GM10248 (cell line): ENCODE measurements at regions not wholly inside any gene's neighbourhood (a gene's known extent, or its start where the extent isn't known, plus 50 kb on each side); places are given as distances from the start of the nearest gene placed in this dataset.
"Not testable (repeated sequence)": the region's sequence is repeated elsewhere in the genome, so short reads cannot be mapped to it uniquely, and the experiment has no call there.

Experiments used
- CTCF ChIA-PET: fragments of 300-600 bp; sonication (Branson Sonifier 250); formaldehyde crosslinking; extraction: SDS; loops from one replicate; lab custom pipeline; 2021; ENCODE audit warnings: antibody characterized with exemption; lab: Yijun Ruan, JAX
- POLR2A ChIA-PET: fragments of 350-650 bp; sonication (Branson Sonifier 250); formaldehyde crosslinking; extraction: SDS; loops from one replicate; lab custom pipeline; 2020; ENCODE audit warnings: antibody characterized with exemption; lab: Yijun Ruan, JAX
- DNase-seq: peaks from one replicate; pipeline ENCODE4 v3.0.0; 2012; ENCODE audit errors: extremely low spot score
- TF ChIP-seq, protein P1 (sequence below): IDR thresholded peaks from 2 replicates; pipeline ENCODE4 v1.5.1; 2012; ENCODE audit warnings: mild to moderate bottlenecking, low read depth; ENCODE audit errors: extremely low read depth, missing control alignments, control extremely low read depth

- no peak for DNase-seq
- CTCF ChIA-PET, result interaction anchor here (0.7 kb wide), 1 partner anchor 43 kb away, joined by 3 read pairs; no protein-coding TSS in a partner anchor
- TF ChIP-seq, protein P1, sequence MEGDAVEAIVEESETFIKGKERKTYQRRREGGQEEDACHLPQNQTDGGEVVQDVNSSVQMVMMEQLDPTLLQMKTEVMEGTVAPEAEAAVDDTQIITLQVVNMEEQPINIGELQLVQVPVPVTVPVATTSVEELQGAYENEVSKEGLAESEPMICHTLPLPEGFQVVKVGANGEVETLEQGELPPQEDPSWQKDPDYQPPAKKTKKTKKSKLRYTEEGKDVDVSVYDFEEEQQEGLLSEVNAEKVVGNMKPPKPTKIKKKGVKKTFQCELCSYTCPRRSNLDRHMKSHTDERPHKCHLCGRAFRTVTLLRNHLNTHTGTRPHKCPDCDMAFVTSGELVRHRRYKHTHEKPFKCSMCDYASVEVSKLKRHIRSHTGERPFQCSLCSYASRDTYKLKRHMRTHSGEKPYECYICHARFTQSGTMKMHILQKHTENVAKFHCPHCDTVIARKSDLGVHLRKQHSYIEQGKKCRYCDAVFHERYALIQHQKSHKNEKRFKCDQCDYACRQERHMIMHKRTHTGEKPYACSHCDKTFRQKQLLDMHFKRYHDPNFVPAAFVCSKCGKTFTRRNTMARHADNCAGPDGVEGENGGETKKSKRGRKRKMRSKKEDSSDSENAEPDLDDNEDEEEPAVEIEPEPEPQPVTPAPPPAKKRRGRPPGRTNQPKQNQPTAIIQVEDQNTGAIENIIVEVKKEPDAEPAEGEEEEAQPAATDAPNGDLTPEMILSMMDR, result no peak
- POLR2A ChIA-PET, result no interaction called here
These were observed 1026.7 kb downstream of the EPHA3 start for GRCh38 chr3:90134090-90134489.

DNA sequence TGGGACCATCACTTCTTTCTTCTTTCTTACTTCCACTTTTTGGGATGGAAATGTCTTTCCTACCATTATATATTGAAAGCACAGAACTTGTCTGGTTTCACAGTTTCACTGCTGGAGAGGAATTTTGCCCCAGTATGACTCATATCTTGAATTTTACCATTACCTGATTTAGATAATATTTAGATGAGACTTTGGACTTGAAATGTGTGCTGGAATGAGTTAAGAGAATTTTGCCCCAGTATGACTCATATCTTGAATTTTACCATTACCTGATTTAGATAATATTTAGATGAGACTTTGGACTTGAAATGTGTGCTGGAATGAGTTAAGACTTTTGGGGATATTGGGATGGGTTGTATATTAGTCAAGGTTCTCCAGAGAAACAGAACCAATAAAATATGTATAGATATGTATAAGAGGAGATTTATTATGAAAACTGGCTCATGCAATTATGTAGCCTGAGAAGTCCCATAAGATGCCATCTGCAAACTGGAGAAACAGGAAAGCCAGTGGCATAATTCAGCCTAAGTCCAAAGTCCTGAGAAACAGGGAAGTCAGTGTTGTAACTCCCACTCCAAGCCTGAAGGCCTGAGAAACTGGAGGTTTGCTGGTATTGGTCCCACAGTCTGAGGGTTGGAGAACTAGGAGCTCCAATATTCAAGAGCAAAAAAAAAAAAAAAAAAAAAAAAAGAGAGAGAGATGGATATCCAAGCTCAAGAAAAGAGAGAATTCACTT, 1029.2 kb downstream of the EPHA3 start:
- POLR2A ChIA-PET, result no interaction called here
- TF ChIP-seq, protein P1, result no peak
- no peak for DNase-seq
- CTCF ChIA-PET, result no interaction called here

GRCh38 chr3:90145094-90145860, 1037.9 kb downstream of the EPHA3 start:
- ChIA-PET CTCF (no interaction called here), POLR2A (no interaction called here)
- TF ChIP-seq, protein P1, result no peak
- no peak for DNase-seq

DNA sequence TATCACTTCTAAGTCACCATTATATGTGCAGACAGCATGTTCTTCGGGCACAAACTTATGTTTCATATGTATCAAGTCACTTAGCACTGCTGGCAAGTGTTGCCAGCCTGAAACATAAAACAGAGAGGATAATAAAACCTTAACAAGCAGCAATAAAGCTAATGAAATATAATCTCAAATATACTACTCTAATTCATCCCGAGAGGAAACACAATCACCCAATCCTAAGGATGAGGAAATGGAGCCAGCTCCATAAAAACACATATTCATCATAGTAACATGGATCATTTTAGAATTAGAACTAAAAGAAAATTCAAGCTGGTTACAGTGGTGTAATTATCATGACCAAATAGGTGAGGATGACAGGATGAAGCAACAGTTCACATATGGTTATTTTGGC, 1072.7 kb downstream of the EPHA3 start:
- POLR2A ChIA-PET, result no interaction called here
- no peak for DNase-seq
- CTCF ChIA-PET, result interaction anchor here (1.7 kb wide), 1 partner anchor 1975 kb away, joined by 3 read pairs; no protein-coding TSS in a partner anchor
- TF ChIP-seq, protein P1, result no peak

DNA sequence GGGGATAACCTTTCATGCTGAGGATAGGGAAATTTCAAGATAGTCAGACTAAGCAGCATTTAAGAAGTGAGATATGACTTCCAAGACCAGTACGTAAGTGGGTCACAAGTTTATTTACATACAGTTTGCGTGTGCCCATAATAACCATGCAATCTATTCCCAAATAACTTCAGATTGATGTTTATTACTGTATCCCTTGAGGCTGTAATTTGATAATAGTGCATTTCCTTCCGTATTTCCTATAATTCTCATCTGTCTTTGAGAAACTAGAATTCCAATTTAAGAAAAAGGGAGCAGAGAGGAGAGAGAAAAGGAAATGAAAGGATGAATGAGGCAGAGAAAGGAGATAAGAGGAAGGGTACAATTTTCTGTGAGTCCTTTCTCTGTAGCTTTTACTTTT, 1073.1 kb downstream of the EPHA3 start:
- TF ChIP-seq, protein P1, result no peak
- DNase-seq, result no peak
- ChIA-PET CTCF (no interaction called here), POLR2A (no interaction called here)

GRCh38 chr3:90182291-90182976, 1075.0 kb downstream of the EPHA3 start:
- DNase-seq, POLR2A ChIA-PET: not testable (repeated sequence)
- CTCF ChIA-PET, result interaction anchor here (1.4 to 1.7 kb wide), 2 partner anchors 39 to 1977 kb away, joined by 3 to 6 read pairs; no protein-coding TSS in a partner anchor

DNA sequence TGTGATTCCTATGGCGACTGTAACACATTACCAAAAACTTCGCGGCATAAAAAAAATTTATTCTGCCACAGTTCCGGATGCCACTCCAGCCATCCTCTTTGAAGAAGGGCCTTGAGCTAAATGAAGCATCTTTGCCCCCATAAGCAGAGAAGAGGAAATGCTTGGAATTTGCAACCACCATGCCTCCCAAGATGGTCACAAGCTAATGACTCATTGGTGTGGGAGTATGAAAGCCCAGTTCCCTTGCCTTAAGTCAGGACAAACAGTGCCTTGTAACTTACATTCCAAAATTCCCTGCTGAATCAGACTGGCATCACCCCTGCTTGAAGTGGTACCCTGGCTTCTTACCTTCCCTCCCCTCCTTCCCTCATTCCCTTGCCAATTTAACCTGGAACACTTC, 1077.4 kb downstream of the EPHA3 start:
- CTCF ChIA-PET, result no interaction called here
- POLR2A ChIA-PET, result no interaction called here
- no peak for DNase-seq
- TF ChIP-seq, protein P1, result no peak

GRCh38 chr3:90197383-90197782, 1090.0 kb downstream of the EPHA3 start:
- POLR2A ChIA-PET, DNase-seq, CTCF ChIA-PET: not testable (repeated sequence)

DNA sequence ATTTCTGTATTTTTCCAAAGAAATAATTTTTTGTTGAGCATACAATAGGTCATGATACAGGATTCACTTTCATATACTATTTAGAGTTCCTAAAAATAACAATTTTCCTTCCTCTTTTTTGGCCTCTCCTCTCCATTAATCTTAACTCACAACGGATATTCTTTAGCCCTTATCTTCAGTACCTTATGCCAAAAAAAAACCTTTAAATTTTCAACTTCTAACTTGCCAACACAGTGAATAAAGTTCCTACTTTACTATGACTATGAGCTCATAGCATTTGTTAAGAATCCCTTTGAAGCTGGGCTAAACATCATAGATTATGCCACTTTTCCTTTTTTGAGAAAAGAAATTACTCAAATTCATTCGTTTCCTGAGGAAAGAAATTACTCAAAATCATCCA, 1095.5 kb downstream of the EPHA3 start:
- CTCF ChIA-PET, POLR2A ChIA-PET, DNase-seq: not testable (repeated sequence)

- POLR2A ChIA-PET, CTCF ChIA-PET, DNase-seq: not testable (repeated sequence)
These were observed 1099.1 kb downstream of the EPHA3 start for GRCh38 chr3:90206482-90206881.
